ENCODE measurements at regions not wholly inside any gene's neighbourhood (a gene's known extent, or its start where the extent isn't known, plus 50 kb on each side); places are given as distances from the start of the nearest gene placed in this dataset.

GRCh38 chr13:91181892-91182291 is 165.6 kb upstream of the MIR17HG start:
- H4K91ac ChIP-seq (ENCODE audit: insufficient read depth, low read depth, low read length): no peak overlapping the region
- no peak overlapping the region for H2AK9ac ChIP-seq (replicated peaks; ENCODE audit: low read depth, low read length, poor library complexity)
- H4K20me1 ChIP-seq (ENCODE audit: insufficient read depth, low read length): no peaks in the 10 kb centered on the region
- no peak overlapping the region for H2BK5ac ChIP-seq (ENCODE audit: low read depth, low read length, poor library complexity, severe bottlenecking)
- no peak overlapping the region for H2AFZ ChIP-seq (replicated peaks; ENCODE audit: low read length, poor library complexity)
- H3K4me2 ChIP-seq (ENCODE audit: low read depth, low read length): no peak overlapping the region
- CTCF ChIA-PET: no interaction called here
- H3K27ac ChIP-seq (ENCODE audit: insufficient read depth, low read length): no peak overlapping the region
- H3K4me1 ChIP-seq (ENCODE audit: control insufficient read depth, insufficient read depth, low read length): no peaks in the 10 kb centered on the region
- H2AK5ac ChIP-seq (ENCODE audit: low read depth, low read length): no peak overlapping the region
- no peak for TF ChIP-seq CHD1 (IDR thresholded peaks at IDR 0.05; ENCODE audit: low read depth, low read length)
- no peak for TF ChIP-seq MAFK (IDR thresholded peaks at IDR 0.05; ENCODE audit: low read depth, low read length)
- TF ChIP-seq, protein P1, sequence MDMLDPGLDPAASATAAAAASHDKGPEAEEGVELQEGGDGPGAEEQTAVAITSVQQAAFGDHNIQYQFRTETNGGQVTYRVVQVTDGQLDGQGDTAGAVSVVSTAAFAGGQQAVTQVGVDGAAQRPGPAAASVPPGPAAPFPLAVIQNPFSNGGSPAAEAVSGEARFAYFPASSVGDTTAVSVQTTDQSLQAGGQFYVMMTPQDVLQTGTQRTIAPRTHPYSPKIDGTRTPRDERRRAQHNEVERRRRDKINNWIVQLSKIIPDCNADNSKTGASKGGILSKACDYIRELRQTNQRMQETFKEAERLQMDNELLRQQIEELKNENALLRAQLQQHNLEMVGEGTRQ (IDR thresholded peaks at IDR 0.05; ENCODE audit: low read depth, low read length): no peak
- no peak for TF ChIP-seq CEBPB (IDR thresholded peaks at IDR 0.05; ENCODE audit: low read depth, low read length)
- TF ChIP-seq NFE2L2 (IDR thresholded peaks at IDR 0.05; ENCODE audit: low read depth, low read length): no peak
- TF ChIP-seq RCOR1 (IDR thresholded peaks at IDR 0.05; ENCODE audit: insufficient replicate concordance, low read length): no peak
- TF ChIP-seq POLR2A (IDR thresholded peaks at IDR 0.05; ENCODE audit: low read depth, low read length): no peak
- no peak for TF ChIP-seq MXI1 (IDR thresholded peaks at IDR 0.05; ENCODE audit: borderline replicate concordance, low read depth, low read length)
- no peak for TF ChIP-seq FOS (IDR thresholded peaks at IDR 0.05; ENCODE audit: low read depth, low read length)
- no peak for TF ChIP-seq SMC3 (IDR thresholded peaks at IDR 0.05; ENCODE audit: low read depth, low read length)
- no peak for TF ChIP-seq BHLHE40 (IDR thresholded peaks at IDR 0.05; ENCODE audit: low read depth, low read length)
- TF ChIP-seq ELK1 (IDR thresholded peaks at IDR 0.05; ENCODE audit: borderline replicate concordance, low read depth, low read length): no peak
- TF ChIP-seq MAZ (IDR thresholded peaks at IDR 0.05; ENCODE audit: borderline replicate concordance, low read depth, low read length): no peak
- TF ChIP-seq RFX5 (IDR thresholded peaks at IDR 0.05; ENCODE audit: low read depth, low read length): no peak
- no peak for TF ChIP-seq CTCF (conservative IDR thresholded peaks at IDR 0.05; ENCODE audit: low read depth, low read length)
- TF ChIP-seq RAD21 (IDR thresholded peaks at IDR 0.05; ENCODE audit: low read length): no peak
- ATAC-seq (ENCODE audit: low read depth) (no peak), DNase-seq (no peak)
- dilution Hi-C loops (cut with HindIII; ENCODE audit: low sequenced_read_pairs, unreplicated experiment) (no loop called here), intact Hi-C loops (cut with micrococcal nuclease) (no loop called here), in situ Hi-C loops (cut with MboI; ENCODE audit: low sequenced_read_pairs) (no loop called here)
- no peak overlapping the region for H4K8ac ChIP-seq (ENCODE audit: low read depth in 2 of 2, low read length in 2 of 2)
- no peak overlapping the region for H4K5ac ChIP-seq (ENCODE audit: low read depth, low read length)
- no peaks in the 10 kb centered on the region for H3K27me3 ChIP-seq (ENCODE audit: control insufficient read depth, insufficient read depth, low read length)
- no peak overlapping the region for H3K18ac ChIP-seq (ENCODE audit: low read depth, low read length)
- no peak overlapping the region for H3K56ac ChIP-seq (ENCODE audit: extremely low read depth, insufficient read depth, low read length)
- H3K23ac ChIP-seq (ENCODE audit: low read depth, low read length): no peak overlapping the region
- no CpG with 5 or more reads among the region's 3 CpGs for WGBS, 2 experiments (ENCODE audit: extremely low coverage in 2 of 2, insufficient read length in 1 of 2)
- H2BK120ac ChIP-seq (ENCODE audit: low read depth, low read length): no peak overlapping the region
- H3K4me3 ChIP-seq (ENCODE audit: insufficient read depth, low read depth, low read length): no peak overlapping the region
- H2BK15ac ChIP-seq (ENCODE audit: low read depth, low read length): no peak overlapping the region
- H3K36me3 ChIP-seq (ENCODE audit: control insufficient read depth, insufficient read depth, low read length): no peaks in the 10 kb centered on the region
- H3K9me1 ChIP-seq (ENCODE audit: insufficient read depth, low read length): no peaks in the 10 kb centered on the region
- H3K79me1 ChIP-seq (ENCODE audit: low read depth in 1 of 2, low read length in 2 of 2): no peaks in the 10 kb centered on the region
- H3K9me3 ChIP-seq (ENCODE audit: control insufficient read depth, insufficient read depth, low read length): no peaks in the 10 kb centered on the region
- H3K4ac ChIP-seq (ENCODE audit: low read depth, low read length): no peak overlapping the region
- no TSS peak for BruUV-seq (replicated peaks)
- no peak overlapping the region for H3K14ac ChIP-seq (replicated peaks; ENCODE audit: low read depth, low read length)
- POLR2A ChIA-PET (ENCODE audit: unreplicated experiment): no interaction called here
- H2BK20ac ChIP-seq (ENCODE audit: low read depth, low read length): no peak overlapping the region
- H3K9ac ChIP-seq (ENCODE audit: low read depth, low read length): no peak overlapping the region

All from IMR-90 (cell line).